ENCODE measurements at regions not wholly inside any gene's neighbourhood (a gene's known extent, or its start where the extent isn't known, plus 50 kb on each side); places are given as distances from the start of the nearest gene placed in this dataset.

DNA sequence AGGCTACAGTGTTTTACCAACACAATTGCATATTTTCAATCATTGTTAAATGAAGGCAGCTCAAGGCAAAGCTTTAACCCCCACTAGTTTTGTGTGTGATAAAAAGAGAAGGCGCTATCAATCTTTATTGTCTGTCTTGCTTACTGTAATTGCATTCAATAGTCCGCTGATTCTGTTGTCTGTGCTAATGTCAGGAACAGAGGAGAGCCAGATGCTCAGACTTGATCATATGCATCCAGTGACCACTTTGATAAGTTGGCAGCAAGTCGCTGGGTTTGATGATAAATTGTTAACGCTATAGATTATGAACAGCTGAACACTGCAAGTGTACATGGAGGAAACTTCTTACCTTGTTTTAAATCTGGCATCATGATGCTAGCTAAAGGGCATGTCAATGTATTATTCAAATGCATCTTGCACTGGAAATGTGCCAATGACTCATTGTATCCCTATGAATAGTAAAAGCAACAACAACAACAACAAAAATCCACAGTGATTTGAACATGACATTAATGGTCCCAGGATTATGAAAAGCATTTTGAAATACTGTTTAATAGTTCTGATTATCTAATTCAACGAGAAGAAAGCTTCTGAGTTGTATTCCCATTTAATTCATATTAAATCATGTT, 423.5 kb upstream of the FANCL start:
- no peak for DNase-seq

DNA sequence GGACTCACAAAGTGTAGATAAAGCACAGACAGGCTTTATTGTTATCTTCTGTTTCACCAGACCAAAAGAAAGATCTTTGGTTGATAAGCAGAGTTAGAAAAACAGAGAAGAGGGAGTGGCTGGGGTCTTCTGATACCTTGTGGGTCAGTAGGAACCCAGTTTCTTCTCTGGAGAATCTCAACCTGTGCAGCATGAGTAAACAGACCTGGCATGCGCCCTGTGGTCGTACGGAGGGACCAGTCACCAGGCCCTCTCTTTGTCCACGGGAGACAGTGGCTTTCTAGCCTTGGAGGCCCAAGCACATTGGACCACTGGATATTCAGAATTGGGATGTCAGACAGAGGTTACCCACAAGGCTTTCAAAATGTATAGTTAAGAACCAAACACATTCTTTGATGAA, 418.9 kb upstream of the FANCL start:
- DNase-seq, result no peak

DNA sequence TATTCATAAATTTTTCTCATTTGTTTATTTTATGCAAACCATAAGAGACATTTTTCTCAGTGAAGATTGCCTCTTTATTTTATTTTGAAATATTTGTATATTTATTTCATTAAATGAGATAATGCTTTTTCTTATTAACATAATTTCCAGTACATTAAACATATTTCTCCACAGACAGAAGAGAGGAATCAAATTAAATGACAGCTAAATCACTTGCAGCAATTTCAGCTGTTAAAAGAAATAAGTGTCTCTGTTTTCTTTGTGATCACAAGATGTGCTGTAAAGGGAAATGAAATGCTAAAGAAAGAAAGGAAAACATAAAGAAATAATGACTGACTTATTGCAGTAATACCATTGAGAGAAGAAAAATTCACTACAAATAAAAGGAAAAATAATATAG, 414.0 kb upstream of the FANCL start:
- DNase-seq, result no peak

DNA sequence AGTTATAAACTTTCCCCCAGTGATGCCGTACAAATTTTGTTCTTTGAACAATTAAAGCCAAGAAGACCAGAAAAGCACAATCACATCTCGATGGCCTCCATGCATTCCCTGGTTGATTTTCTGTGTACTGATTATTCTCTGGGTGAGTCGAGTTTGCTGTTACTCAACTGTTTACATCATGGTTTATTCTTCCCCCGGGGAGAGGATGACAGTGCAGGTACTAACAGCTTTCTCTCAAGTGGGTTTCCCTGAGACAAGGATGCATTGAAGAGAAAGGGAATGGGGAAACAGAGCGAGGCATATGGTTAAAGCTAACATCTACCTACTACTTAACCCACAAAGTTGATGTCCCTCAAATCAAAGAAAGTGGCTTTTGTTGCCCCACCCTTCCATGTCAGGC, 410.8 kb upstream of the FANCL start:
- DNase-seq, result no peak

DNA sequence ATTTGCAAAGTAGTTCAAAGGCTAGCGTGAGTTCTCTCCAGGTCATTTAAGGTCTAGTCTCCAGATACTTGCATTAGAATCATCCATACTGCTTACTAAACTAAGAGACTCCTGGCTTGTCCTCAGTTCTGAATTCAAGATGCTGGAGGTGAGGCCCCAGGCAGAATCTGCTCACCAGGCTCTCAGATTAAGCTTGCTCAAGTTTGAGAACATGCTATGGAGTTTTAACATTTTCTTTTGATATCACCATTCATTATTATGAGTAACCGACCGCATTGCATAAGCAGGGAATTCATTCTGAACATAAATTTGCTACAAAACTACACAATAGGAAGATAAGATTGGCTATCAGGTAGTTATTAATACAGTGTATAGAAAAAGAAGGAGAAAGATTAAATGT, 409.7 kb upstream of the FANCL start:
- no peak for DNase-seq

DNA sequence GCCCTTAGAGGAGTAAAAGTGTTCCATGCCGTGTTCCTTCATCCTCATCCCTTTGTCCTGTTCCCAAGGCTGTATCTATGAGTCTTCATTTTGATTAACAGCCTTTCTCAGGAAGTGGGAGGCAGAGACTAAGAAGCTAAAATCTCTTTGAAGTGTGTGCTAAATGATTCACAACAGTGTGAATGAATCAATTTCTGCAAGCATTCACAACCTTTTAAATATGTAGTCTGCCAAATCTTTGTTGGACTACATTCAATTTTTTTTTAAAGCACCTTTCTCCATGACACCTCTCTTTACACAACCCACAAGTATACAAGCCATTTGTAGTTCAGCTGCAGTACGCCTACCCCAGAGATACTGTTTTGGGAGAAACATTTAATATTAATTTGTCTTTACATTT, 408.6 kb upstream of the FANCL start:
- DNase-seq, result no peak

DNA sequence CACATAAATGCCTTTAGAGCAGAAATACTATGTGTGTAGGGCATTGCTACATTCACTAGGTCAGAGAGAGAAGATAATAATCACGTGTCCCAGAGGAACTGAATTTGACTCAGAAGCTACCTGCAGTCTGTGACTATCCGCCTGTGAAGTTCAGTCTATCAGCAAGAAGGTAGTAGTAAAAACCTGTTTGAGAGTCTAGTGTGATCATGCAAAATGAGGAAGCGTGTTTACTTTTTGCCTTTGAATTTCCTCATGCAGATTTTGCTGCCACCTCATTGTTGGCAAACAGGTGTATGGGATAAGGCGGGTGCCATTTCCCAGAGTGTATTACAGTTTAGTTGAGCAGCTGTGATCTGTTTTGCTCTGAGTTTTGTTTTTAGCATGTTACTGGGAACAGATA, 403.9 kb upstream of the FANCL start:
- DNase-seq, result no peak

DNA sequence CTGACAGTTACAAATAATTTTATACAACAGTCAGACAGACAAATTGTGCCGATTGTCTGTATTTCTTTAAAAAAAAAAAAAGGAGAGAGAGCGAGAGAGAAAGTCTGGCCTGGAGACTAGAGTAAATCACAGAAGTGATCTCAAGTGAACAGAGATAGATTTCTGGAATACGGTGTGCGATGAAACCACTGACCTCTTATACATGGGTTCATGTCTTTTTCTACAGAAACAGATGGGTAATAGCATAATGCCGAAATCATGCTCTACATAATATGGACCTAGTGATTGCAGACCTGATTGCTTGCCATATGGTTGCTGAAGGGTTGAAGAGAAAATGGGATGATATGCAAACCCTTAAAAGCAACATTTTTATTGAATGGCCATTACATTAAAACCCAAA, 403.3 kb upstream of the FANCL start:
- DNase-seq, result no peak

DNA sequence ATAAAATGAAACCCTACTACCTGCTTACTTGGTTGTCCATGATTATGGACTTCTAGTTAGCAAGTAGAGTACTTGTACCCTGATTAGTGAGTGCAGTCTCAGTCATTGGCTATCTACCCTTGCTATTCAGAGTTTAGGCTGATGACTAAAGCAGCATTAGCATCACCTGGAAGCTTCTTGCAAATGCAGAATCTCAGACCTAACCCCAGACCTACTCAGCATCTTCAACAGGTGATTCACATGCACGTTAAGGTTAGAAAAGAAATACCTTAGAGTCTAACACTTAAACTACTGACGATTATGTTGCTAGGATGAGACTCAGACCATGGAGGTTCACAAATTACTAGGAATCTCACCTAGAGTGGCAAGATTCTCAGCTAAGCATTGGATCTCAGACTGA, 399.9 kb upstream of the FANCL start:
- DNase-seq, result no peak

DNA sequence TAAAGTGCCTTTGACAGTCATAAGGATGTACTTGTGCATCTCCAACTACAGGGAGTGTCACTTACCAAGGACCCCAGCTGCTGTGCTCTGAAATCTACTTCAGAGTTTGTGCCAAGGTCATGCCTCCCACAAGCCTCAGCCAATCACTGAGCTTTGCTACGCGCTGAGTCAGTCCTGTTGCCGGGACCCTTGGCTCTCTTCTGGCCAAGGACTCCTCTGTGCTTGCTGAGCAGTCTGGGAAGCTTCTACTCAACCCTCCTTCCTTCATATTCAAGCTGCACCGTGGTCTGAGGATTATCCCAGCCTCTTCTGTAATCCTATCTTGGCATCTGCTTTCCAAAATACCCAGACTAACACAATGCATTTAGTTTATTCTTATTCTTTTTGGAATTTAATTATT, 398.9 kb upstream of the FANCL start:
- DNase-seq, result no peak

DNA sequence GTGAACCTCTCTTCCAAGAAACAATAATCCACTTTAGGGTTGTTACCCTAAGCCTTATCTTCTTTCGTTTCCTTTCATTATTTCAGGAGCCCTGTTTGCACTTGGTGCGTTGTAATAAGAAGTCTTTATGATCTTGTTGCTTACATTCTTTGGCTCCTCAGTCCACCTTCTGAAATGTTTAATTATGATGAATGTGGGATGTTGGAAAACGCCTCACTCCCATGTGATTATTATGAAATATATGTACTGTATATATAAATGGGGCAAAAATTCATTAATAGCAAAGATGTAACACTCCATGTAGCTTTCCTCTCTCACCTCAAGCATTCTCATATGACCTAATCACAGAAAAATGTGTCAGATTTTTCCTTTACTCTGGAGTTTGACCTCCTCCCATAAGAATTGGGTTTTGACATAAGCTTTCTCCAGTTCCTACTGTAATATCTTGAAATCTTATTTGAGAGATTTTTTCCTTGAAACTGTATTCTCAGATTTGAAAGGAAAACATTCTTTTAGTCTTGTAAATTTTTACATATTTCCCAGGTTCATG, 397.2 kb upstream of the FANCL start:
- DNase-seq, result no peak

DNA sequence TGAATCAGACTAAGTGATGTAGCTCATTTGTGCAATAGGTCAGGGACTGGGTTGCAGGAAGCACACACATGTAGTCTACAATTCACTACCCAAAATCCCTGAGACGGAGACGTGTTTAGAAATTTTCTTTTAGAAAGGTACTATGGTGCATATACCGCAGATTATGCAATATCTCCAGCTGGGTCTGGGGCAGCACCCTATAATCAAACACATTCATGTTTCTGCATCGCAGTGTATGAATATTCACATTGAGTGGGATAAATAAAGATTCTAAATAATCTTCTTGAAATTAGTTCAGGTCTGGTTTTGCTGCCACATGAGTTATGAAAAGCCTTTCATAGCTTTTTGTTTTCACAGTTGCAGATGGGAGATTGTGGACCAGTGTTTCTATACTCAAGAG, 395.7 kb upstream of the FANCL start:
- no peak for DNase-seq

DNA sequence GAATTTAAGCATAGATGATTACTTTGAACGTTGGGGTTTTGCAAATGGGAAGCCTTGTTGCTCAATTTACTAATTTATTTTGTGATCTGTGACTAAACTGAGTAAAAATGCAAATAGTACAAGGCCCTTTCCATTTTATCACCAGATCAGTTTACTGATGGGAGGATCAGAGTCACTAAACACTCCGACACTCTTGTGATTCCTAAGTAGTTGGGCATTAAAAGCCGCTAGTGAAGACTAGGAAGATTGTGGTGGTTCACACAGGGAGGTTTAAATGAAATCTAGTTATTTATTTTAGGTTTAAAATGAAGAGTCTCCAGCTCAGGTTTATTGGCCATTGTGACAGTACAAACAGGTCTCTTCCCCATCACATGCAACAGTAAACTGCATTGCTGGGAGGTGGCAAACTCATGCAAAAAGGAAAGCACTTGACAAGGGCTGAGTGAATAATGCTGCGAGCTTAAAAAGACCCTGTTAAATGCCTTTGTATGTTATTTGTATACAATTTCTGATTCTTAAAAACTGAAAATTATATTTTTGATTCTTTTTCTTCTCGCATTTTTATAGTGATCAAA, 394.8 kb upstream of the FANCL start:
- DNase-seq, result no peak

DNA sequence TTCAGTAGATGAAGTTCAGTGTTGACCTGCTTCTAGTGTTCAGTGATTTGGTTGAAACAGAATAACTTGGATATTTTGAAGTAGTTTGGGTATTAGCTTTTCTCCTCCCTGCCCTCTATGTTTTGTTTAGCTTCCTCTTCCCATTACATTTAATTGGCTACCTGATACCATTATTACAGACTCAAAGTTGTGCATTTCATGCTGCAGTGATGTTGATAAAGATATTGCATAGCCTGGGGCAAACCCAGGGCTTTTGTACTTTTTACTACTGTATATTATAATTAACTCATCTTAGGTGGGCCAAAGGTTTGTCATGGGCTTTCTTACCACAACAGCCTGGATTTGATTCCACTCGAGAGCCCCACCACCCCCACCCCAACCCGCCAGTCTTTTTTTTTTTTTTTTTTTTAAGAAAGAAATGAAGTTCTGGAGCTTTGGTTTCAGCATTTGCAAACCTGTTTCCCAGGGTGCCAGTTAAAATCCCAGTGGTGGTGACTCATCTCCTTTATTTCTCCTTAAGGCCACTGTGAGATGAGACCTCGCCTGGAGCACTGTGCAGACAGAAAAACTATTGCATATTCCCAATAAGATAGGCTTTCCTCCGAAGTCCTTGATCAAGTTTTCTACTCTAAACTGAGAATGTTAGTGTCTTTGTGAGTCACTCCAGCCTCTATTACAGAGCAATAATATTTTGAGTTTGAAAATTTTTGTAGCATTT, 393.7 kb upstream of the FANCL start:
- DNase-seq, result no peak

DNA sequence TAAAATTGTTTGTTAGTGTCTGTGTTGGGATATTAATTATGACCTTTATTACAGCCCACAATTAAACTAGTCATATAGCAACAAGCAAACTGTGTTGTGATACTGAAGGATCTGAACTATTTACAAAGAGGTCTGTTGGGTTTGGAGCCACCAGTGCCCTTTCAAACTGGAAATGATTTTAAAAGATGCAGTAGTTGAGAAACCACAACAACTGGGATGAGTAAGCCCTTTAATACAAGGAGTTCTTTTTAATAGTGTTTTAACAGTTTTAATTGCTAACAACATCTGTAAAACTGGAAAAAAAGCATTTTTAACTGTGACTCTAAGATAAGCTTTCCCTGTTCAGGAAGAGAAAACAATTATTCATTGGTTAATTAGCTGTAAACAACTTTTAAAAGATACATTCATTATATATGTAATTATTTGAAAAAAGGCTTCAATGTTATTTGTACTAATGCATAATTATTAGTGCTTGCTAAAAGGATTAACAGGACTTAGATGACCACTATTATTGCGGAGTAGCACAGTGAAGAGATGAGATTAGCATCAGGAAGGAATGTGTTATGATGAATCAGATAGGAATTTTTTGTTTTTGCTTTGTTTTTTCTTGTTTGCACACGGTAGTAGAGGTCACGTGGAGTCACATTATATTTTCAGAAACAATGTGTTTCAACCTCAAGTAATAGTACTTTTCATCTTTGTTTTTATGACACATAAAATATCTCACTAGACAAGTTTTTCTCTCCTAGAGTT, 392.7 kb upstream of the FANCL start:
- DNase-seq, result no peak

DNA sequence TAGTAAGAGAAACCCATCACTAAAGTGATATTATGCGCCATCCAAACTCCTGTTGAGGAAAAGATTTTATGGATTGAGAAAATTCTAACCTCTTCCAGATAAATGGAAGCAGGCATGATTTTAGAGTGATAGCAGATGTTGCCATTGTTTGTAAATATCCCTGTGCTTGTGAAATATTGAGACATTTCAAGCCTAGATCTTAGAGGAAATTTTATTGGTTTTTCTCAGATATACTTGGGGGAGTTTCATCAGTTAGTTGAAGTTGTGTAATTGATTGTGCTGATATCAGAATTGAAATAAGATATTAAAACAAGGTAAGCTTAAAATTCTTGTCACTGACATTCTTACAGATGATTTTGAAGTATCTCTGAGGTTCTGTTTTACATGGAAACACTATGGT, 390.9 kb upstream of the FANCL start:
- no peak for DNase-seq

DNA sequence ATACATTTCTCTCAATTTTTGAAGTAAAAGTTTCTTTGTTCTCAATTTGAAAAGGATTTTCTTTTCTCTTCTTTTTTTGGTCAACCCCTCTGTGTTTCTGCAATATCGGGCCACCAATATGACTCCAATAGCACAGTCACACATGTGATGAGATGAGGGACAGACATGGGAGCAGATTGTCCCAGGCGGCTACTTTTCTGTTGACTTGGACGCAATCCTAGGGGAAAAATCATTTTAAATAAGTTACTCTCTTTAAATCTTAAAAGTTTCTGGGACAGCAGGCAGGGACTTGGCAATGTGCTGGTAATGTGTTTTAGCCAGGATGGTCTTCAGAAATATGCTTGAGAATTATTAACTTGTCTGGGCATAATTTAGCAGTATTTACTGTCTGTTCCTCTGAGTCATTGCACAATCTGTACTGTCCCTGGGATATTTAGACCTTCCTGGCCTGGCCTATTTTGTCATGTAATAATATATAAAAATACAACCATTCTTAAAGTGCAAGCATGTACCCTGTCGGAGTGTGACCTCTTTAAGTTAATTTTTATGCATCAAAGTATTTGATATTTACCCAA, 388.5 kb upstream of the FANCL start:
- no peak for DNase-seq

DNA sequence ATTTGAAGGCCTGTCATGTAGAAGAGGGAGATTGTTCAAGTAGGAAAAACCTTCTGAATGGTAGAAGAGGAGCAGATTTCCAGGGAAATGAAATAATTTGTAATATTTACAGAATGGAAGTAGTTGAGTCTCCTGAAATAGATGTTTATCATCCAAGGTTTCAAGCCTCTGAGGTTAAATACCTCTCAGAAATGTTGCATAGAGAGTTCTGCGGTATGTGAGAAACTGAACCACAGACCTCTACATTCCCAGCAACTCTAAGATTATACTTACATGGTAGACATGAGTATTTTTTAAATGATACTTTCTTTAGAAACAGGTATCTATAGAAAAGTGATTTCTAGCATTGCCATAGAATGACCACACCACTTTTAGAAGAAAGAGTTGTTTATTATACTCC, 379.8 kb upstream of the FANCL start:
- no peak for DNase-seq

DNA sequence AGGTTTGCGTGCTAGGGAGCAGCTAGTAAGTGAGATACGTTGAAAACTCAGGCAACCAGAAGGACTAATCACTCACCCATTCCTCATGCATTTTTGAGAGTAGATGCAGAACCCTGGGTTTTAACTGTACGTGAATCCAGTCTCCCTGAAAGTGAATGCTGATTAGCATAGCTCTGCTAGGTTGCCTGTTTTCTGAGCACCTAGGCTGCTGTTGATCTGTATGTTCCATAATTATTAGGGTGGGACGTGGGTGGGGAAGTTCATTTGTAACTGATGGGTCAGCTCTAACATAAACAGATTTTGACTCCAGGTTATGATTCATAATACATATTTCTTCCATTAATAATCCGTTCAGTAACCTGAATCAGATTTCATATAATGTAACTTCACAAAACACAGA, 379.0 kb upstream of the FANCL start:
- no peak for DNase-seq

DNA sequence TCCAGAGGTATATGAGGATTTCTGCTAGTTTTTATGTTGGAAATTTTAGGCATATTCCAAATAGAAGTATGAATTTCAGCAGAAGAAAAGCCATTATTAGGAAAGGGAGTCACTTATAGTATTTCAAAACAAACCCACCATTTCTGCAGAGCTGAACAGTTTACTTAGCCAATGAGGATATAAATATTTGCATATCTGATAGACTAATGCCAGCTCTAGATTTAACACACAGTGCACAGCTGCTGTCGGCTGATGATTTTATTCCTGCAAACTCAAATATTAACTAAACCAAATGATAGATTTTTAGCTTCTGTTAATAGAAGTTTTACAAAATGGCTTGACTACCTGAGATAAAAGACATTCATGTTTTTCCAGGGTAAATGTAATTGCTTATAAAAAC, 375.8 kb upstream of the FANCL start:
- DNase-seq, result no peak

DNA sequence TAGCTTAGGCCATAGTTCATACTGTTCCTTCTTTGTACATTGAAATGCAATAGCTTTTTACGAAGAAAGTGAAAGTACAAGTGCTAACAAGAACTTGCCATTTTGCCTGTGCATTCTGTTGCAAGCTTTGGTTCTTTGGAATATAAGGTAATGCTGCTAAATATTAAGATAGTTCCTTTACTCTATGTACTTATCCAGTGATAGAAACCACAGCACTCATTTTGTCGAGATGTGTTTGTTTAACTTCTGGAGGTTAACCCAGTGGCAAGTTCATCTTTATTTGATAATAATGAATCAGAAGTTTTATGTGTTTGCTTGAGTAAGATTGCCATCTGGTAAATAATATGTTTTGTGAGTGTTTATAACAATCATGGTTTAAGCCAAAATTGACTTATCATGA, 373.1 kb upstream of the FANCL start:
- no peak for DNase-seq

DNA sequence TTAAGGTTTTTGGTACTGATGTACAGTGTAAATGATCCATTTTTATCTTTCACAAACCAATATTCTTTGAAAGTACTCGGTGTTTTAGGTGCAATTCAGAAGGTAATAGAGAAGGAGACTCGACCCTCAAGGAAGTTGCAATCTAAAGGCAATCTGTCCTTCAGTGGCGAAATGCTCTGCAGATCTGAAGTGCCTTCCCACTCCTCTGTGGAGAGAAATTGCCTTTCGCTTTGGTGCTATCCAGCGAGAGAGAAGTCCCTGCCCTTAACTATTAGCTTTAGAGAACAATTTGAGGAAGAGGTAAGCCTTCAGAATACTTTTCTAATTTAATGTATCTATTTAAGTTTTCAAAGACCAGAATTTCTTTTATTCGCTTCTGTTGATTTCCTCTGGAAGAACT, 371.8 kb upstream of the FANCL start:
- no peak for DNase-seq

DNA sequence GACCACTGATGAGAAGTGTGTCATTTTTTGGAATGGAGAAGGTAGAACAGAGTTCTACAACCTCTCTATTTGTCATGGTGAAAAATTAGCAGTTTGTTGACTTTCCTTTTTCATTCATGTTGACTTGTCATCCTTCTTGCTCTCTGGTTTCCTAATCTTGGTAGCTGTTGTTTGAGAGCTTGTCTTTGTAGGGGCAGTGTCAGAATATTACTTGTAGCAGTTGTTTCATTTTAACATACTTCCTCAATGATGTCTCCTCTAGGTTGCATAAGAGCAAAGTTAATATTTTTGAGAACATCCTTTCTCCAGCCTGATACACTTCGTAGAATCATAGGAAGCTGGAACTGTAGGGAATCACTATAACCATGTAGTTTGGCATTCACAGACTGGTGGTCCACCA, 368.2 kb upstream of the FANCL start:
- DNase-seq, result no peak

Measured in CD4-positive, alpha-beta T cell treated with Interleukin-15 for 1 hour (primary cell).